ENCODE measurements at regions not wholly inside any gene's neighbourhood (a gene's known extent, or its start where the extent isn't known, plus 50 kb on each side); places are given as distances from the start of the nearest gene placed in this dataset.

GRCh38 chr13:111610879-111611278 lies 290.4 kb downstream of the TEX29 start:
- TF ChIP-seq CTCF (IDR thresholded peaks at IDR 0.05; ENCODE audit: insufficient read depth, low read length, severe bottlenecking), result no peak
- no peaks in the 10 kb centered on the region for H3K36me3 ChIP-seq (ENCODE audit: control insufficient read depth, insufficient read depth, low read length)
- H3K27me3 ChIP-seq (ENCODE audit: control insufficient read depth, insufficient read depth, low read length), result no peaks in the 10 kb centered on the region
- H3K4me3 ChIP-seq (ENCODE audit: low read depth, low read length), result no peak overlapping the region
- DNase-seq (ENCODE audit: low read depth) (no peak), FAIRE-seq (no peak)

- H3K4me3 ChIP-seq (ENCODE audit: low read depth, low read length), result no peak overlapping the region
- FAIRE-seq (no peak), DNase-seq (ENCODE audit: low read depth) (no peak)
- no peak for TF ChIP-seq CTCF (IDR thresholded peaks at IDR 0.05; ENCODE audit: insufficient read depth, low read length, severe bottlenecking)
- H3K27me3 ChIP-seq (ENCODE audit: control insufficient read depth, insufficient read depth, low read length), result no peaks in the 10 kb centered on the region
- H3K36me3 ChIP-seq (ENCODE audit: control insufficient read depth, insufficient read depth, low read length), result no peaks in the 10 kb centered on the region
These were observed 291.2 kb downstream of the TEX29 start for GRCh38 chr13:111611651-111612050.

GRCh38 chr13:111612886-111613285 lies 292.4 kb downstream of the TEX29 start:
- Histone ChIP-seq H3K4me3 (ENCODE audit: low read depth, low read length) (no peak overlapping the region), H3K36me3 (ENCODE audit: control insufficient read depth, insufficient read depth, low read length) (no peaks in the 10 kb centered on the region), H3K27me3 (ENCODE audit: control insufficient read depth, insufficient read depth, low read length) (no peaks in the 10 kb centered on the region)
- TF ChIP-seq CTCF (IDR thresholded peaks at IDR 0.05; ENCODE audit: insufficient read depth, low read length, severe bottlenecking), result no peak
- FAIRE-seq (no peak), DNase-seq (ENCODE audit: low read depth) (no peak)

- TF ChIP-seq CTCF (IDR thresholded peaks at IDR 0.05; ENCODE audit: insufficient read depth, low read length, severe bottlenecking), result no peak
- no peaks in the 10 kb centered on the region for H3K27me3 ChIP-seq (ENCODE audit: control insufficient read depth, insufficient read depth, low read length)
These were observed 293.6 kb downstream of the TEX29 start for GRCh38 chr13:111614009-111614408.

GRCh38 chr13:111614613-111615012 lies 294.2 kb downstream of the TEX29 start:
- Histone ChIP-seq H3K27me3 (ENCODE audit: control insufficient read depth, insufficient read depth, low read length) (no peaks in the 10 kb centered on the region), H3K36me3 (ENCODE audit: control insufficient read depth, insufficient read depth, low read length) (no peaks in the 10 kb centered on the region), H3K4me3 (ENCODE audit: low read depth, low read length) (no peak overlapping the region)
- no peak for DNase-seq (ENCODE audit: low read depth)
- no peak for TF ChIP-seq CTCF (IDR thresholded peaks at IDR 0.05; ENCODE audit: insufficient read depth, low read length, severe bottlenecking)
- no peak for FAIRE-seq

More at GRCh38 chr13:111614009-111614408, 293.6 kb downstream of the TEX29 start:
- no peak overlapping the region for H3K4me3 ChIP-seq (ENCODE audit: low read depth, low read length)
- no peak for FAIRE-seq
- no peaks in the 10 kb centered on the region for H3K36me3 ChIP-seq (ENCODE audit: control insufficient read depth, insufficient read depth, low read length)
- DNase-seq (ENCODE audit: low read depth), result no peak

- Histone ChIP-seq H3K4me3 (ENCODE audit: low read depth, low read length) (no peak overlapping the region), H3K36me3 (ENCODE audit: control insufficient read depth, insufficient read depth, low read length) (no peaks in the 10 kb centered on the region), H3K27me3 (ENCODE audit: control insufficient read depth, insufficient read depth, low read length) (no peaks in the 10 kb centered on the region)
- no peak for TF ChIP-seq CTCF (IDR thresholded peaks at IDR 0.05; ENCODE audit: insufficient read depth, low read length, severe bottlenecking)
- DNase-seq (ENCODE audit: low read depth) (no peak), FAIRE-seq (no peak)
These were observed 295.8 kb downstream of the TEX29 start for GRCh38 chr13:111616203-111616602.

Measured in bronchial epithelial cell (primary cell).